AG08396 (cell line): ENCODE measurements at regions not wholly inside any gene's neighbourhood (a gene's known extent, or its start where the extent isn't known, plus 50 kb on each side); places are given as distances from the start of the nearest gene placed in this dataset.

Experiments
- DNase-seq: peaks from one replicate; pipeline ENCODE4 v3.0.0; 2012; ENCODE audit warnings: low spot score, mixed read lengths

GRCh38 chr20:8073024-8073832, 53.7 kb upstream of the TMX4 start:
- no peak for DNase-seq

DNA sequence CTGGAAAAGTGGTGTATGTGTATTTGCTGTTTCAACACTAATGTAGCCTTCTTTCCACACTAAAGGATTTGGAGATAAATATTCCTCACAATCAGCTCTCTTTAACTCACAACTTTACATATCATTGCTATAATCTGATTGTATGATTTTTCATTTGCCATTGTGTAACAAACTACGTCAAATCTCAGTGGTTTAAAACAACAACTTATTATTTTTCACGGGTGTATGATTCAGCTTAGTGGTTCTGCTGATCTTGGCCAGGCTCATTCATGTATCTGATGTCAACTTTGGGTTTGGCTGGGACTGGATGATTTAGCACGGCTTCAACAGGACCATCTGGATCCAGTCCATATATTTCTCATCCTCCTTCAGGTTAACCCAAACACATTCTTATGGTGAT, 55.4 kb upstream of the TMX4 start:
- no peak for DNase-seq

DNA sequence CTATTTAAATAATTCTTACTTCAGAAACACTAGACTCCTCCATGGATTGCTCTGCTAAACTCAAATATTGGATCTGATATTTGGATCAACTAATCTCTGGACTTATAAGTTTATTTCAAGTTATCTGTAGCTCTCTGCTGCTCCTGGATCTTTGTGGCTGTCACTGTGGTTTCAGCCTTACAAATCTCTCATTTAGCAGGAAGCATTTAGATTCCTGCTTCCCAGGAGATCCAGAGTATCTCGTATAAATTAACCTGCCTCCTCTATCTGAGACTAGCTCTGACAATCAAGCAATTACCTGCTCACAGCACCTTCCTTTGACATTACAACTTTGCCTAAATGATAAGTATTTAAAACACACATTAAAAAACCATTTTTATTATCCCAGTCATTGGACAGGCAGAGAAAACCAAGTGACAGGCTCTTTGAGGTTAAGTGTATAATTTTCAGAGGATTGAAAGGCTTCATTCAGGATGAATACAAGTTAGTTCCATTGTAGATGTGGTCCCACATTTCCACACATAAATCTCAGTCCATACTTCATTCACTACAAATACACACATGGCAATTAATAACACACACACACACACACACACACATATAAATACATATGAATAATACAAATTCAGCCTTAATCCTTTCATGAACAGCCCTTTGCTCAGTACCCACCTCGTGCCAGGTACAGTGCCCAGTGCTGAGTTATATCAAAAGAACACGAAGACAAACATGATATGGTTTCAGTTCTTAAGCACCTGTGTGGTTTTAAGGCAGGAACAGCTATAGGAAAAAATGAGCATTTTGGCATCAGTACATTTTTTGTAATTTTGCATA, 55.5 kb upstream of the PLCB1 start:
- no peak for DNase-seq

- no peak for DNase-seq
Measured at GRCh38 chr20:8077137-8077466, 55.0 kb upstream of the PLCB1 start.

DNA sequence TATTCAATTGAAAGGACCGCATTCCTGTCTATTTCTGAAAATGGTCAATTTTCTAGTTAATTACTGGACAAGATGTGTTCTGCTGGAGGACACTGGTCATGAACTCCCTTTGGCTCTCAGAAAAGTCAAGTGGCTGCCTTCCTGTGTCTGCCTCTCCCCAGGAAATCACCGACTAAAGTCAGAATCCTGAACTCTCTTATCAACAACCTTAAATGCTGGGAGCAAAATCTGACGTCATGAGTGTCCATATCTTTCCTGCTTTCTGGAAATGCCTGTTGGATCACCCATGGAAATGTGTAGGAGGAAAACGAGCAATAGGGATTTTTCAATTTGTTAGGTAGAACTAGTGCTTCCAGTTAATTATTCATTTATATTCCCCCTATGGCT, 53.5 kb upstream of the PLCB1 start:
- no peak for DNase-seq

GRCh38 chr20:8079976-8080375, 52.1 kb upstream of the PLCB1 start:
- DNase-seq: no peak

- DNase-seq: peak; percentile 4
Measured at GRCh38 chr20:8082025-8082424, 50.0 kb upstream of the PLCB1 start.
